Small intestine (tissue), 7 donors: ENCODE measurements at regions not wholly inside any gene's neighbourhood (a gene's known extent, or its start where the extent isn't known, plus 50 kb on each side); places are given as distances from the start of the nearest gene placed in this dataset.

Experiments
- DNase-seq, 2 donors: peaks; one replicate each; pipeline versions ENCODE4 v3.0.0 to v3.0.0-alpha.2; 2013
- FAIRE-seq: peaks from 2 replicates; lab custom pipeline; 2012; peaks lifted over from hg19 to GRCh38; lab: Jason Lieb, UNC
- H3K27ac ChIP-seq, 3 donors: one replicate each; pipeline ENCODE4 v1.5.1; 2013; ENCODE audit warnings: low read length in 2 of 3, mild to moderate bottlenecking in 2 of 3, control low read depth in 1 of 3, inconsistent platforms in 1 of 3, low read depth in 1 of 3, moderate library complexity in 1 of 3
- H3K27me3 ChIP-seq, 3 donors: one replicate each; pipeline ENCODE4 v1.6.1; 2013; ENCODE audit warnings: low read length in 3 of 3, inconsistent platforms in 1 of 3; ENCODE audit not compliant: control insufficient read depth in 3 of 3, insufficient read depth in 3 of 3
- H3K36me3 ChIP-seq, 3 donors: one replicate each; pipeline ENCODE4 v1.6.1; 2013; ENCODE audit warnings: low read length in 3 of 3, inconsistent platforms in 1 of 3, low read depth in 1 of 3, mild to moderate bottlenecking in 1 of 3, moderate library complexity in 1 of 3; ENCODE audit not compliant: control insufficient read depth in 3 of 3, insufficient read depth in 2 of 3
- H3K4me1 ChIP-seq, 3 donors: one replicate each; pipeline ENCODE4 v1.6.1; 2013; ENCODE audit warnings: low read length in 2 of 3, inconsistent platforms in 1 of 3, low read depth in 1 of 3, mild to moderate bottlenecking in 1 of 3, moderate library complexity in 1 of 3; ENCODE audit not compliant: control insufficient read depth in 3 of 3, insufficient read depth in 2 of 3
- H3K4me3 ChIP-seq, 3 donors: one replicate each; pipeline ENCODE4 v1.5.1; 2013; ENCODE audit warnings: low read length in 3 of 3, control low read depth in 1 of 3, inconsistent platforms in 1 of 3, low read depth in 1 of 3, mild to moderate bottlenecking in 1 of 3, moderate library complexity in 1 of 3
- H3K9me3 ChIP-seq, 2 donors: one replicate each; pipeline ENCODE4 v1.6.1; 2013; ENCODE audit warnings: low read depth in 1 of 2, low read length in 1 of 2; ENCODE audit not compliant: control insufficient read depth in 2 of 2, insufficient read depth in 1 of 2
- WGBS, 3 donors: extraction: QIAGEN DNeasy Blood & Tissue Kit; methylation state at CpG; one replicate each; pipeline ENCODE4 v1.1.7; 2013; 5-methylcytosine and 5-hydroxymethylcytosine counted together
- donor health status: healthy with polysubstance abuse.
- donor health status: control.
- donor health status: control.
- donor health status: Bipolar disorder and iron deficiency.
- donor health status: healthy.

DNA sequence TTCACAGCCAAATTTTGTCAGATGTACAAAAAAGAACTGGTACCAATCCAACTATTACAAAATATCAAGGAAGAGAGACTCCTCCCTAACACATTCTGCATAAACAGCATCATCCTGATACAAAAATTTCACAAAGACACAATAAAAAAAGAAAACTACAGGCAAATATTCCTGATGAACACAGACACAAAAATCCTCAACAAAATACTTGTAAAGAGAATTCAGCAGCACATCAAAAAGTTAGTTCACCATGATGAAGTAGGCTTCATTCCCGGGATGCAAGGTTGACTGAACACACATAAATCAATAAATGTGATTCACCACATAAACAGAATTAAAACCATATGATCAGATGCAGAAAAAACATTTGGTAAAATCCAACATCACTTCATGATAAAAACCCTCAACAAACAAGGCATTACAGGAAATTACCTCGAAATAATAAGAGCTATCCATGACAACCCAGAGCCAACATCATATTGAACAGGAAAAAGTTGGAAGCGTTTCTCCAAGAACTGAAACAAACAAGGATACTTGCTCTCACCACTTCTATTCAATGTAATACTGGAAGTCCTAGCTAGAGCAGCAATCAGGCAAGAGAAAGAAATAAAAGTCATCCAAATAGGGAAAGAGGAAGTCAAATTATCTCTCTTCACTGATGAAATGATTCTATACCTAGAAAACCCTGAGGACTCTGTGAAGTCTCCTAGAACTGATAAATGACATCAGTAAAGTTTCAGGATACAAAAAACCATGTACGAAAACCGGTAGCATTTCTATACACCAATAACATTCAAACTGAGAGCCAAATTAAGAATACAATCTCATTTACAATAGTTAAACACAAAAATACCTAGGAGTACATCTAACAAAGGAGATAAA, 223.1 kb downstream of the REEP3 start:
- no peak for FAIRE-seq
- H3K4me3 ChIP-seq: no peak overlapping the region
- no peaks in the 10 kb centered on the region for H3K9me3 ChIP-seq
- no peak overlapping the region for H3K27ac ChIP-seq
- 69 to 76% (median 72%) methylated on average over 5 of the region's 5 CpGs for WGBS, 3 donors
- no peaks in the 10 kb centered on the region for H3K36me3 ChIP-seq
- DNase-seq: no peak
- H3K27me3 ChIP-seq: no peaks in the 10 kb centered on the region
- H3K4me1 ChIP-seq: peaks cover 0 to 5% (median 0%) of the 10 kb centered on the region in 3 donors

DNA sequence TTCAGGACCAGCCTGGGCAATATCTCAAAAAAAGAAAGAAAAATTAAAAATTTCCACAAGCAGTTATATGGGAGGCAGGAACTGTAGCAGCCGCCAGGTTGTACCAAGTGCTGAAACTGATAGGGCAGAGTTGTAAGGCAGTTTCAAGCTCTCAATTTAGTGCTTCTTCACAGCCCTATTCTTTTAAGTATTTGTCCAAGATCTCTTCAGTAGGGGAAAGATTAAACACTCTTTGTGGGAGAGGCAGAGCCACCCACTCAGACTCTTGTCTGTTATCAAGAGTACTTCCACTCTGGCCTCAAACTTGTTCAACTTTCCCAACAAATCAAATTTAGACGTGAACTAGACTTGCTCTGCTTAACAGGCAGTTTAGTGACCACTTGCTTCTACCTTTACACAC, 228.7 kb downstream of the REEP3 start:
- no peaks in the 10 kb centered on the region for H3K9me3 ChIP-seq
- H3K4me3 ChIP-seq: no peak overlapping the region
- FAIRE-seq (no peak), DNase-seq (no peak)
- H3K4me1 ChIP-seq: no peaks in the 10 kb centered on the region
- H3K27ac ChIP-seq: no peak overlapping the region
- H3K27me3 ChIP-seq: no peaks in the 10 kb centered on the region
- no peaks in the 10 kb centered on the region for H3K36me3 ChIP-seq
- 60 to 76% methylated on average over 2 of the region's 2 CpGs; no CpG with 5 or more reads in 1 of the 3 donors for WGBS, 3 donors

- Histone ChIP-seq H3K9me3 (no peaks in the 10 kb centered on the region), H3K27me3 (peaks cover 0 to 2% (median 0%) of the 10 kb centered on the region in 3 donors), H3K4me3 (no peak overlapping the region), H3K27ac (no peak overlapping the region), H3K4me1 (no peaks in the 10 kb centered on the region), H3K36me3 (no peaks in the 10 kb centered on the region)
- DNase-seq (no peak), FAIRE-seq (no peak)
Measured at GRCh38 chr10:63751836-63752235, 230.6 kb downstream of the REEP3 start.

- WGBS, 3 donors: 93 to 97% (median 95%) methylated on average over 6 of the region's 6 CpGs
- H3K4me1 ChIP-seq: no peaks in the 10 kb centered on the region
- DNase-seq (no peak), FAIRE-seq (no peak)
- H3K27me3 ChIP-seq: peaks cover 0 to 2% (median 0%) of the 10 kb centered on the region in 3 donors
- H3K27ac ChIP-seq: no peak overlapping the region
- no peaks in the 10 kb centered on the region for H3K36me3 ChIP-seq
- H3K4me3 ChIP-seq: no peak overlapping the region
- H3K9me3 ChIP-seq: no peaks in the 10 kb centered on the region
Measured at GRCh38 chr10:63752318-63752717, 231.1 kb downstream of the REEP3 start.

GRCh38 chr10:63753808-63754207, 232.6 kb downstream of the REEP3 start:
- no peak for FAIRE-seq
- H3K36me3 ChIP-seq: no peaks in the 10 kb centered on the region
- 57 to 71% (median 71%) methylated on average over 2 of the region's 2 CpGs for WGBS, 3 donors
- no peaks in the 10 kb centered on the region for H3K4me1 ChIP-seq
- no peak overlapping the region for H3K27ac ChIP-seq
- peaks cover 0 to 2% (median 0%) of the 10 kb centered on the region in 3 donors for H3K27me3 ChIP-seq
- DNase-seq: no peak
- no peaks in the 10 kb centered on the region for H3K9me3 ChIP-seq
- no peak overlapping the region for H3K4me3 ChIP-seq

DNA sequence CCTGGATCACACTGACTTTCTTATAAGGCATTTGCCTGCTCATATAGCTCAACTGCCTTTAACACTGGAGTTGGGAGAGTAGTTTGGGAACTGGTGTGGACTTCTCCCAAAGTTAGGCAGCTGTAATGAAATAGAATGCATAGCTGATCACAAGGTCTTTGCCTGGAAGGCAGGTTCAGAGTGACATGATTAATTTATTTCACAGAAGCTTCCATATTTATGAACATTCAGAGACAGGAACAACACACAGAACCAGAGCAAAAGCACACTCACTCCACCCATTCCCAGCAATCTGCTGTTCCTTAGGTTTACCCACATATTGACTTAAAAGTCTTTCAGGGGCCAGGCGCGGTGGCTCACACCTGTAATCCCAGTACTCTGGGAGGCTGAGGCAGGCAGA, 234.2 kb downstream of the REEP3 start:
- DNase-seq (no peak), FAIRE-seq (no peak)
- no peaks in the 10 kb centered on the region for H3K36me3 ChIP-seq
- H3K4me3 ChIP-seq: no peak overlapping the region
- no peaks in the 10 kb centered on the region for H3K9me3 ChIP-seq
- H3K27ac ChIP-seq: no peak overlapping the region
- peaks cover 0 to 2% (median 0%) of the 10 kb centered on the region in 3 donors for H3K27me3 ChIP-seq
- 97 to 100% (median 98%) methylated on average over 2 of the region's 2 CpGs for WGBS, 3 donors
- H3K4me1 ChIP-seq: no peaks in the 10 kb centered on the region

DNA sequence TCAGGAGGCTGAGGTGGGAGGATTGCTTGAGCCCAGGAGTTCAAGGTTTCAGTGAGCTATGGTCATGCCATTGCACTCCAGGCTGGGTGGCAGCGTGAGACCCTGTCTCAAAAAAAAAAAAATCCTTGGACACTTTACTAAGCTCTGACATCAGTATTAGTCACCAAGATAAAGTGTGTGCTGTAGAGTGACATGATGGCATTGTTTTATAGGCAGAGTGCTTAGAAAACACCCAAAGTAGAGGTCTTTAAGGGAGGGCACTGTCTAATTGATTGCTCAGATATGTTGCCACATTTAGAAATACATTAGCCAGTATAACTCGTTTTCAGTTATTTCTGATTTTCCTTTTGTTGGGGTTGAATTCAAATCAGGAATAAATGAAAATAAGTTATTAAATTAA, 235.9 kb downstream of the REEP3 start:
- WGBS, 3 donors: 62 to 82% (median 70%) methylated on average over 2 of the region's 2 CpGs
- H3K4me1 ChIP-seq: no peaks in the 10 kb centered on the region
- no peak overlapping the region for H3K4me3 ChIP-seq
- H3K9me3 ChIP-seq: no peaks in the 10 kb centered on the region
- no peak for DNase-seq
- H3K27me3 ChIP-seq: peaks cover 0 to 2% (median 0%) of the 10 kb centered on the region in 3 donors
- no peak for FAIRE-seq
- H3K27ac ChIP-seq: no peak overlapping the region
- no peaks in the 10 kb centered on the region for H3K36me3 ChIP-seq

DNA sequence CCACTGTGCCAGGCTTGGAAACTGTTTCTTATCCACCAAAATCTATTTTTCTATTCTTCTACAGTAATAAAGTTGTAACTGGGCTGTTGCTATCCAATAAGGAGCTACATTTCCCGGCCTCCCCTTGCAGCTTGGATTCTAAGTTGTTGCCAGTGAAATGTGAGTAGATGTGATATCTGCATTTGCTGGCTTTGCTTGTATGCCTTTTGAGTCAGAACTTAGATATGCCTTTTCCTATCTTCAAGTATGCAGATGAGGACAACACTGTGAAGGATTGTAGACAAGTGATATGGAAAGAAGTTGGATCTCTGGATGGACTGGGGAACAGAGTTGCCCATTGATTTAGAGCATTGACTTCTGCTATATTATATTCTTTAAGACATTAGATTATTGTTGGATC, 236.9 kb downstream of the REEP3 start:
- Histone ChIP-seq H3K4me1 (no peaks in the 10 kb centered on the region), H3K4me3 (no peak overlapping the region), H3K36me3 (no peaks in the 10 kb centered on the region), H3K27me3 (peaks cover 0 to 2% (median 0%) of the 10 kb centered on the region in 3 donors), H3K9me3 (no peaks in the 10 kb centered on the region), H3K27ac (no peak overlapping the region)
- no peak for FAIRE-seq
- no peak for DNase-seq
- 79 to 81% (median 80%) methylated on average over 1 of the region's 1 CpG for WGBS, 3 donors
